ENCODE measurements at regions not wholly inside any gene's neighbourhood (a gene's known extent, or its start where the extent isn't known, plus 50 kb on each side); places are given as distances from the start of the nearest gene placed in this dataset.
"Not testable (repeated sequence)": the region's sequence is repeated elsewhere in the genome, so short reads cannot be mapped to it uniquely, and the experiment has no call there.

GRCh38 chr11:81568918-81569317 is 1164.7 kb downstream of the FAM181B start:
- Histone ChIP-seq H3K27me3 (no peaks in the 10 kb centered on the region), H3K36me3 (no peaks in the 10 kb centered on the region), H3K9me3 (no peaks in the 10 kb centered on the region), H3K4me1 (ENCODE audit: insufficient read depth) (no peaks in the 10 kb centered on the region), H3K4me3 (no peak overlapping the region), H3K27ac (no peak overlapping the region)
- intact Hi-C loops (cut with DNase I): no loop called here
- no peak for TF ChIP-seq POLR2A (IDR thresholded peaks at IDR 0.05)
- no peak for TF ChIP-seq EP300 (IDR thresholded peaks at IDR 0.05)
- TF ChIP-seq CTCF (IDR thresholded peaks at IDR 0.05): no peak
- DNase-seq: no peak

GRCh38 chr11:81548123-81548522 is 1185.5 kb downstream of the FAM181B start:
- TF ChIP-seq EP300 (IDR thresholded peaks at IDR 0.05): no peak
- no peak for TF ChIP-seq POLR2A (IDR thresholded peaks at IDR 0.05)
- TF ChIP-seq CTCF (IDR thresholded peaks at IDR 0.05): no peak
- intact Hi-C loops (cut with DNase I): no loop called here

GRCh38 chr11:81539806-81540205 is 1193.9 kb downstream of the FAM181B start:
- H3K4me3 ChIP-seq; H3K36me3 ChIP-seq; H3K27ac ChIP-seq; H3K27me3 ChIP-seq; intact Hi-C loops (cut with DNase I); H3K4me1 ChIP-seq (ENCODE audit: insufficient read depth); DNase-seq; H3K9me3 ChIP-seq: not testable (repeated sequence)
- 92 to 98% (median 95%) methylated on average over 12 of the region's 12 CpGs for WGBS, 3 donors

More at GRCh38 chr11:81548123-81548522, 1185.5 kb downstream of the FAM181B start:
- Histone ChIP-seq H3K27ac (no peak overlapping the region), H3K27me3 (no peaks in the 10 kb centered on the region), H3K36me3 (no peaks in the 10 kb centered on the region), H3K9me3 (no peaks in the 10 kb centered on the region), H3K4me3 (no peak overlapping the region), H3K4me1 (ENCODE audit: insufficient read depth) (no peaks in the 10 kb centered on the region)
- DNase-seq: no peak
- 66 to 84% (median 66%) methylated on average over 1 of the region's 1 CpG for WGBS, 3 donors

GRCh38 chr11:81515566-81515965 is 1218.1 kb downstream of the FAM181B start:
- intact Hi-C loops (cut with DNase I): no loop called here

GRCh38 chr11:81497202-81497804 is 1236.4 kb downstream of the FAM181B start:
- TF ChIP-seq POLR2A (IDR thresholded peaks at IDR 0.05) (no peak), CTCF (IDR thresholded peaks at IDR 0.05) (peak in 1 of 3 donors; percentile 9)
- whole genome bisulfite sequencing, 3 donors: 25 to 37% (median 29%) methylated on average over 5 of the region's 5 CpGs
- no peak for DNase-seq
- Histone ChIP-seq H3K36me3 (no peaks in the 10 kb centered on the region), H3K27ac (no peak overlapping the region), H3K9me3 (no peaks in the 10 kb centered on the region), H3K4me3 (no peak overlapping the region), H3K27me3 (no peaks in the 10 kb centered on the region), H3K4me1 (ENCODE audit: insufficient read depth) (no peaks in the 10 kb centered on the region)
- intact Hi-C loops (cut with DNase I): no loop called here

More at GRCh38 chr11:81515566-81515965, 1218.1 kb downstream of the FAM181B start:
- TF ChIP-seq POLR2A (IDR thresholded peaks at IDR 0.05): no peak
- no peaks in the 10 kb centered on the region for H3K27me3 ChIP-seq
- H3K36me3 ChIP-seq: no peaks in the 10 kb centered on the region
- no peak overlapping the region for H3K4me3 ChIP-seq
- no peaks in the 10 kb centered on the region for H3K4me1 ChIP-seq (ENCODE audit: insufficient read depth)
- no peak overlapping the region for H3K27ac ChIP-seq
- DNase-seq: no peak
- H3K9me3 ChIP-seq: no peaks in the 10 kb centered on the region
